Parathyroid adenoma (tissue), 2 donors: ENCODE measurements at regions not wholly inside any gene's neighbourhood (a gene's known extent, or its start where the extent isn't known, plus 50 kb on each side); places are given as distances from the start of the nearest gene placed in this dataset.

Experiments used
- H2AFZ ChIP-seq: fragments of 300-600 bp; sonication (generic); one replicate; pipeline ENCODE4 v1.7.0; 2017; ENCODE audit warnings: antibody characterized with exemption, mild to moderate bottlenecking
- H3K27ac ChIP-seq: fragments of 300-600 bp; sonication (generic); one replicate; pipeline ENCODE4 v1.7.0; 2017
- H3K27me3 ChIP-seq: fragments of 300-600 bp; sonication (generic); one replicate; pipeline ENCODE4 v1.7.0; 2017; ENCODE audit warnings: low read length; ENCODE audit not compliant: control insufficient read depth, insufficient read depth
- H3K36me3 ChIP-seq: fragments of 300-600 bp; sonication (generic); one replicate; pipeline ENCODE4 v1.7.0; 2017; ENCODE audit warnings: low read length; ENCODE audit not compliant: control insufficient read depth, insufficient read depth
- H3K4me1 ChIP-seq: fragments of 300-600 bp; sonication (generic); one replicate; pipeline ENCODE4 v1.7.0; 2017; ENCODE audit warnings: control low read depth
- H3K4me2 ChIP-seq: fragments of 300-600 bp; sonication (generic); one replicate; pipeline ENCODE4 v1.7.0; 2017; ENCODE audit warnings: low read length
- H3K4me3 ChIP-seq: fragments of 300-600 bp; sonication (generic); one replicate; pipeline ENCODE4 v1.7.0; 2017; ENCODE audit warnings: low read depth, low read length
- H3K79me2 ChIP-seq: fragments of 300-600 bp; sonication (generic); one replicate; pipeline ENCODE4 v1.7.0; 2017; ENCODE audit warnings: control low read depth
- H3K9ac ChIP-seq: fragments of 300-600 bp; sonication (generic); one replicate; pipeline ENCODE4 v1.7.0; 2017; ENCODE audit warnings: mild to moderate bottlenecking
- H3K9me3 ChIP-seq: fragments of 300-600 bp; sonication (generic); one replicate; pipeline ENCODE4 v1.7.0; 2017; ENCODE audit warnings: low read length; ENCODE audit not compliant: control insufficient read depth
- CTCF ChIP-seq: fragments of 300-600 bp; sonication (generic); IDR thresholded peaks from one replicate; pipeline ENCODE4 v1.7.0; 2017; ENCODE audit warnings: antibody characterized with exemption, mild to moderate bottlenecking
- donor health status: primary hyperparathyroidism.

- no peak for TF ChIP-seq CTCF
- Histone ChIP-seq H2AFZ (no peak overlapping the region), H3K36me3 (no peaks in the 10 kb centered on the region), H3K79me2 (no peaks in the 10 kb centered on the region), H3K27me3 (no peaks in the 10 kb centered on the region), H3K4me1 (no peaks in the 10 kb centered on the region), H3K4me3 (no peak overlapping the region), H3K9ac (no peak overlapping the region), H3K27ac (no peak overlapping the region), H3K9me3 (no peaks in the 10 kb centered on the region), H3K4me2 (no peak overlapping the region)
These were observed 379.8 kb downstream of the TSN start for GRCh38 chr2:122135021-122135937.

- H3K4me1 ChIP-seq, result no peaks in the 10 kb centered on the region
- no peaks in the 10 kb centered on the region for H3K27me3 ChIP-seq
- H3K4me2 ChIP-seq, result no peak overlapping the region
- no peak overlapping the region for H3K4me3 ChIP-seq
- no peaks in the 10 kb centered on the region for H3K36me3 ChIP-seq
- no peak overlapping the region for H3K9ac ChIP-seq
- H3K9me3 ChIP-seq, result no peaks in the 10 kb centered on the region
- H3K79me2 ChIP-seq, result no peaks in the 10 kb centered on the region
- no peak overlapping the region for H3K27ac ChIP-seq
- TF ChIP-seq CTCF, result no peak
- H2AFZ ChIP-seq, result no peak overlapping the region
These were observed 380.6 kb downstream of the TSN start for GRCh38 chr2:122136056-122136455.

GRCh38 chr2:122138561-122138960 lies 383.1 kb downstream of the TSN start:
- Histone ChIP-seq H3K9me3 (no peaks in the 10 kb centered on the region), H2AFZ (no peak overlapping the region), H3K4me1 (no peaks in the 10 kb centered on the region), H3K9ac (no peak overlapping the region), H3K4me3 (no peak overlapping the region), H3K27ac (no peak overlapping the region), H3K4me2 (no peak overlapping the region), H3K79me2 (no peaks in the 10 kb centered on the region), H3K36me3 (no peaks in the 10 kb centered on the region), H3K27me3 (no peaks in the 10 kb centered on the region)
- no peak for TF ChIP-seq CTCF

GRCh38 chr2:122139739-122140420 lies 384.4 kb downstream of the TSN start:
- Histone ChIP-seq H3K79me2 (no peaks in the 10 kb centered on the region), H3K27me3 (no peaks in the 10 kb centered on the region), H3K27ac (no peak overlapping the region), H3K9ac (no peak overlapping the region), H3K4me1 (no peaks in the 10 kb centered on the region), H3K4me2 (no peak overlapping the region), H3K4me3 (no peak overlapping the region), H2AFZ (no peak overlapping the region), H3K36me3 (no peaks in the 10 kb centered on the region), H3K9me3 (no peaks in the 10 kb centered on the region)
- no peak for TF ChIP-seq CTCF
